SK-N-SH (cell line): ENCODE measurements at regions not wholly inside any gene's neighbourhood (a gene's known extent, or its start where the extent isn't known, plus 50 kb on each side); places are given as distances from the start of the nearest gene placed in this dataset.

ENCODE experiments used
- RFX5 ChIP-seq: IDR thresholded peaks from 2 replicates; pipeline ENCODE4 v1.6.1; 2012; ENCODE audit warnings: mild to moderate bottlenecking, improper control_type of control experiment, low read length
- TF ChIP-seq, protein P1 (sequence below): IDR thresholded peaks from 2 replicates; pipeline ENCODE4 v1.6.1; 2012; ENCODE audit warnings: mild to moderate bottlenecking, low read depth, low read length, moderate library complexity

GRCh38 chr1:195962051-195962450, 646.2 kb downstream of the KCNT2 start:
- TF ChIP-seq RFX5 = no peak
- TF ChIP-seq, protein P1, sequence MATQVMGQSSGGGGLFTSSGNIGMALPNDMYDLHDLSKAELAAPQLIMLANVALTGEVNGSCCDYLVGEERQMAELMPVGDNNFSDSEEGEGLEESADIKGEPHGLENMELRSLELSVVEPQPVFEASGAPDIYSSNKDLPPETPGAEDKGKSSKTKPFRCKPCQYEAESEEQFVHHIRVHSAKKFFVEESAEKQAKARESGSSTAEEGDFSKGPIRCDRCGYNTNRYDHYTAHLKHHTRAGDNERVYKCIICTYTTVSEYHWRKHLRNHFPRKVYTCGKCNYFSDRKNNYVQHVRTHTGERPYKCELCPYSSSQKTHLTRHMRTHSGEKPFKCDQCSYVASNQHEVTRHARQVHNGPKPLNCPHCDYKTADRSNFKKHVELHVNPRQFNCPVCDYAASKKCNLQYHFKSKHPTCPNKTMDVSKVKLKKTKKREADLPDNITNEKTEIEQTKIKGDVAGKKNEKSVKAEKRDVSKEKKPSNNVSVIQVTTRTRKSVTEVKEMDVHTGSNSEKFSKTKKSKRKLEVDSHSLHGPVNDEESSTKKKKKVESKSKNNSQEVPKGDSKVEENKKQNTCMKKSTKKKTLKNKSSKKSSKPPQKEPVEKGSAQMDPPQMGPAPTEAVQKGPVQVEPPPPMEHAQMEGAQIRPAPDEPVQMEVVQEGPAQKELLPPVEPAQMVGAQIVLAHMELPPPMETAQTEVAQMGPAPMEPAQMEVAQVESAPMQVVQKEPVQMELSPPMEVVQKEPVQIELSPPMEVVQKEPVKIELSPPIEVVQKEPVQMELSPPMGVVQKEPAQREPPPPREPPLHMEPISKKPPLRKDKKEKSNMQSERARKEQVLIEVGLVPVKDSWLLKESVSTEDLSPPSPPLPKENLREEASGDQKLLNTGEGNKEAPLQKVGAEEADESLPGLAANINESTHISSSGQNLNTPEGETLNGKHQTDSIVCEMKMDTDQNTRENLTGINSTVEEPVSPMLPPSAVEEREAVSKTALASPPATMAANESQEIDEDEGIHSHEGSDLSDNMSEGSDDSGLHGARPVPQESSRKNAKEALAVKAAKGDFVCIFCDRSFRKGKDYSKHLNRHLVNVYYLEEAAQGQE = no peak
